ENCODE measurements at regions not wholly inside any gene's neighbourhood (a gene's known extent, or its start where the extent isn't known, plus 50 kb on each side); places are given as distances from the start of the nearest gene placed in this dataset.

GRCh38 chr4:83837614-83838308, 301.9 kb downstream of the GPAT3 start:
- DNase-seq = no peak

GRCh38 chr4:83833920-83834319, 298.0 kb downstream of the GPAT3 start:
- DNase-seq = no peak

GRCh38 chr4:83832110-83832825, 296.4 kb downstream of the GPAT3 start:
- no peak for DNase-seq

GRCh38 chr4:83831588-83831987, 295.7 kb downstream of the GPAT3 start:
- no peak for DNase-seq

- DNase-seq = peak; percentile 98
These were observed 294.4 kb downstream of the GPAT3 start for GRCh38 chr4:83830138-83830888.

GRCh38 chr4:83828601-83829000, 292.7 kb downstream of the GPAT3 start:
- no peak for DNase-seq

- DNase-seq = no peak
These were observed 285.6 kb downstream of the GPAT3 start for GRCh38 chr4:83821493-83821892.

- no peak for DNase-seq
These were observed 283.7 kb downstream of the GPAT3 start for GRCh38 chr4:83819582-83819981.

GRCh38 chr4:83810428-83810827, 274.5 kb downstream of the GPAT3 start:
- DNase-seq = no peak

- DNase-seq = no peak
These were observed 273.7 kb downstream of the GPAT3 start for GRCh38 chr4:83809581-83809980.

- no peak for DNase-seq
These were observed 257.6 kb downstream of the GPAT3 start for GRCh38 chr4:83793481-83793880.

GRCh38 chr4:83785891-83786290, 250.0 kb downstream of the GPAT3 start:
- DNase-seq = no peak

- no peak for DNase-seq
These were observed 247.3 kb downstream of the GPAT3 start for GRCh38 chr4:83783215-83783614.

- no peak for DNase-seq
These were observed 246.7 kb downstream of the GPAT3 start for GRCh38 chr4:83782591-83782990.

- no peak for DNase-seq
These were observed 245.5 kb downstream of the GPAT3 start for GRCh38 chr4:83781434-83781833.

- no peak for DNase-seq
These were observed 244.3 kb downstream of the GPAT3 start for GRCh38 chr4:83780053-83780733.

GRCh38 chr4:83779103-83780052, 243.5 kb downstream of the GPAT3 start:
- DNase-seq = no peak

GRCh38 chr4:83772685-83773084, 236.8 kb downstream of the GPAT3 start:
- no peak for DNase-seq

GRCh38 chr4:83771113-83771705, 235.3 kb downstream of the GPAT3 start:
- DNase-seq = peak; percentile 59

GRCh38 chr4:83768146-83768545, 232.2 kb downstream of the GPAT3 start:
- no peak for DNase-seq

GRCh38 chr4:83767067-83767466, 231.2 kb downstream of the GPAT3 start:
- DNase-seq = no peak

GRCh38 chr4:83759611-83760010, 223.7 kb downstream of the GPAT3 start:
- no peak for DNase-seq
